GM23338 (cell line): ENCODE measurements at regions not wholly inside any gene's neighbourhood (a gene's known extent, or its start where the extent isn't known, plus 50 kb on each side); places are given as distances from the start of the nearest gene placed in this dataset.
A peak's percentile ranks its signal among the peaks of the same experiment; 100 is the strongest.

Experiments used
- ATAC-seq: fragments of 200-7000 bp; cut with Tn5 transposase; 3 replicates; pipeline ENCODE4 v1.9.1; 2020
- DNase-seq: peaks from one replicate; pipeline ENCODE4 v3.0.0-alpha.2; 2015; ENCODE audit warnings: low spot score
- H2AFZ ChIP-seq: fragments of 200-600 bp; sonication (generic); 2 replicates; pipeline ENCODE4 v1.8.0; 2016; ENCODE audit warnings: antibody characterized with exemption, mild to moderate bottlenecking, moderate library complexity
- H3F3A ChIP-seq: fragments of 200-600 bp; sonication (generic); replicated peaks from 2 replicates; pipeline ENCODE4 v1.8.0; 2017; ENCODE audit warnings: antibody characterized with exemption, mixed run types, low read depth
- H3K27ac ChIP-seq: fragments of 200-600 bp; sonication (generic); 2 replicates; pipeline ENCODE4 v1.6.1; 2016; ENCODE audit warnings: low read depth
- H3K27me3 ChIP-seq: fragments of 200-600 bp; sonication (generic); 2 replicates; pipeline ENCODE4 v1.8.0; 2016; ENCODE audit warnings: mild to moderate bottlenecking, mixed run types, moderate library complexity; ENCODE audit not compliant: insufficient read depth
- H3K36me3 ChIP-seq: fragments of 200-600 bp; sonication (generic); 2 replicates; pipeline ENCODE4 v1.8.0; 2016; ENCODE audit warnings: mild to moderate bottlenecking; ENCODE audit not compliant: insufficient read depth
- H3K4me1 ChIP-seq: fragments of 200-600 bp; sonication (generic); 2 replicates; pipeline ENCODE4 v1.8.0; 2016; ENCODE audit warnings: mild to moderate bottlenecking, moderate library complexity; ENCODE audit not compliant: insufficient read depth
- H3K4me2 ChIP-seq: fragments of 200-600 bp; sonication (generic); 2 replicates; pipeline ENCODE4 v1.7.1; 2017; ENCODE audit warnings: mixed run types
- H3K4me3 ChIP-seq: fragments of 200-600 bp; sonication (generic); 2 replicates; pipeline ENCODE4 v1.6.1; 2016; ENCODE audit warnings: mixed run types
- H3K79me2 ChIP-seq: fragments of 200-600 bp; sonication (generic); replicated peaks from 2 replicates; pipeline ENCODE4 v1.8.0; 2017; ENCODE audit warnings: mild to moderate bottlenecking; ENCODE audit not compliant: insufficient read depth
- H3K9me2 ChIP-seq: fragments of 200-600 bp; sonication (generic); 2 replicates; pipeline ENCODE4 v1.8.0; 2017; ENCODE audit not compliant: insufficient read depth
- H4K20me1 ChIP-seq: fragments of 200-600 bp; sonication (generic); replicated peaks from 2 replicates; pipeline ENCODE4 v1.8.0; 2017; ENCODE audit warnings: mild to moderate bottlenecking; ENCODE audit not compliant: insufficient read depth
- H3K27ac Mint-ChIP-seq: 2 replicates; pipeline ENCODE4 v1.8.0; 2020; ENCODE audit warnings: inconsistent platforms, mild to moderate bottlenecking, moderate library complexity, mixed read lengths
- H3K27me3 Mint-ChIP-seq: 3 replicates; pipeline ENCODE4 v1.8.0; 2022; ENCODE audit warnings: low read depth, mild to moderate bottlenecking, moderate library complexity, mixed read lengths, inconsistent platforms; ENCODE audit not compliant: insufficient read depth, poor library complexity
- H3K36me3 Mint-ChIP-seq: 3 replicates; pipeline ENCODE4 v1.8.0; 2021; ENCODE audit warnings: low read depth, mild to moderate bottlenecking, inconsistent platforms, moderate library complexity, mixed read lengths
- H3K4me1 Mint-ChIP-seq: 3 replicates; pipeline ENCODE4 v1.8.0; 2020; ENCODE audit warnings: mild to moderate bottlenecking, inconsistent platforms, mixed read lengths
- H3K4me3 Mint-ChIP-seq: 3 replicates; pipeline ENCODE4 v1.8.0; 2021; ENCODE audit warnings: moderate library complexity, mild to moderate bottlenecking, inconsistent platforms, mixed read lengths
- H3K9me3 Mint-ChIP-seq: 3 replicates; pipeline ENCODE4 v1.8.0; 2020; ENCODE audit warnings: moderate library complexity, mild to moderate bottlenecking, inconsistent platforms, mixed read lengths
- CREB1 ChIP-seq: fragments of 250-450 bp; sonication (Bioruptor Pico); IDR thresholded peaks from 2 replicates; pipeline ENCODE4 v1.5.0; 2020; ENCODE audit warnings: low read depth, mild to moderate bottlenecking, moderate library complexity
- EZH2phosphoT487 ChIP-seq: fragments of 200-600 bp; sonication (generic); IDR thresholded peaks from one replicate; pipeline ENCODE4 v1.8.1; 2018; ENCODE audit warnings: antibody characterized with exemption; ENCODE audit not compliant: unreplicated experiment
- JUNB ChIP-seq: IDR thresholded peaks from one replicate; pipeline ENCODE4 v1.6.1; 2016; ENCODE audit warnings: antibody characterized with exemption; ENCODE audit not compliant: unreplicated experiment
- STAT1 ChIP-seq: IDR thresholded peaks from one replicate; pipeline ENCODE4 v1.6.1; 2016; ENCODE audit warnings: antibody characterized with exemption; ENCODE audit not compliant: unreplicated experiment
- ZNF331 ChIP-seq: fragments of 250-450 bp; sonication (Bioruptor Pico); IDR thresholded peaks from 2 replicates; pipeline ENCODE4 v1.5.0; 2020; ENCODE audit warnings: low read depth, mild to moderate bottlenecking, moderate library complexity
- TF ChIP-seq, protein P1 (sequence below), 2 experiments: fragments of 200-600 bp in 1 of 2; sonication (generic) in 1 of 2; conservative IDR thresholded peaks; 2 replicates each; pipeline versions ENCODE4 v1.5.1 to v1.6.1; 2016 to 2017; ENCODE audit warnings: antibody characterized with exemption in 2 of 2, low read depth in 2 of 2, mild to moderate bottlenecking in 2 of 2, moderate library complexity in 1 of 2
- TF ChIP-seq, protein P2 (sequence below): fragments of 250-450 bp; sonication (Bioruptor Pico); IDR thresholded peaks from 2 replicates; pipeline ENCODE4 v1.5.0; 2020; ENCODE audit warnings: mild to moderate bottlenecking, moderate library complexity
- TF ChIP-seq, protein P3 (sequence below): IDR thresholded peaks from 2 replicates; pipeline ENCODE4 v1.6.1; 2016; ENCODE audit warnings: antibody characterized with exemption

DNA sequence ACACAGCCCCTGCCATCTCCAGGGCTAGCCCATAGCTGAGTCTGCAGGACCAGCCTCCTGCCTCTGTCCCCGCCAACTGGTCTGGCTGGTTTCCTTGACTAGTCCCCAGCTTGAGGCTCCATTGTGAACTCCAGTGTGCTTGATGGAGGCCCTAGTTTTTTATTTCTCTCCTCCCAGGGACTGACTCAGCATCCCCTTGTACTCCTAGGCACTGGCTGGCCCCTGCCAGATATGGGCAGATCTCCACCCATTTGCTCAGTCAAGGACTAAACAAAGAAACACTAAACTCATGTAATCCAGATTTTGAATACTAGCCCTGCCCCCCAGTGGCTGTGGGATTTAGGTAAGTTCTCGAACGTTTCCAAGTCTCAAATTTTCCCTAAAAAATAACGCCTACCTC lies 415.4 kb upstream of the RORA start:
- H2AFZ ChIP-seq: peak overlapping the region; percentile 95
- H3K4me3 ChIP-seq: no peak overlapping the region
- H3K36me3 ChIP-seq: no peaks in the 10 kb centered on the region
- H3K4me2 ChIP-seq: no peak overlapping the region
- H3K27me3 ChIP-seq: peaks cover 7% of the 10 kb centered on the region; the same call in 1 of the 2 replicates
- H3K9me2 ChIP-seq: peaks cover 9% of the 10 kb centered on the region; the same call in 1 of the 2 replicates
- no peaks in the 10 kb centered on the region for H4K20me1 ChIP-seq
- H3F3A ChIP-seq: no peaks in the 10 kb centered on the region
- Mint-ChIP-seq H3K27me3 (peaks cover 7% of the 10 kb centered on the region), H3K4me3 (no peak overlapping the region), H3K4me1 (peaks cover 25% of the 10 kb centered on the region), H3K27ac (peak overlapping the region; percentile 23), H3K36me3 (no peaks in the 10 kb centered on the region), H3K9me3 (no peaks in the 10 kb centered on the region)
- no peaks in the 10 kb centered on the region for H3K79me2 ChIP-seq
- H3K4me1 ChIP-seq: peaks cover 21% of the 10 kb centered on the region
- ATAC-seq: peak; percentile 68
- peak; percentile 51 for DNase-seq
- TF ChIP-seq, protein P1, sequence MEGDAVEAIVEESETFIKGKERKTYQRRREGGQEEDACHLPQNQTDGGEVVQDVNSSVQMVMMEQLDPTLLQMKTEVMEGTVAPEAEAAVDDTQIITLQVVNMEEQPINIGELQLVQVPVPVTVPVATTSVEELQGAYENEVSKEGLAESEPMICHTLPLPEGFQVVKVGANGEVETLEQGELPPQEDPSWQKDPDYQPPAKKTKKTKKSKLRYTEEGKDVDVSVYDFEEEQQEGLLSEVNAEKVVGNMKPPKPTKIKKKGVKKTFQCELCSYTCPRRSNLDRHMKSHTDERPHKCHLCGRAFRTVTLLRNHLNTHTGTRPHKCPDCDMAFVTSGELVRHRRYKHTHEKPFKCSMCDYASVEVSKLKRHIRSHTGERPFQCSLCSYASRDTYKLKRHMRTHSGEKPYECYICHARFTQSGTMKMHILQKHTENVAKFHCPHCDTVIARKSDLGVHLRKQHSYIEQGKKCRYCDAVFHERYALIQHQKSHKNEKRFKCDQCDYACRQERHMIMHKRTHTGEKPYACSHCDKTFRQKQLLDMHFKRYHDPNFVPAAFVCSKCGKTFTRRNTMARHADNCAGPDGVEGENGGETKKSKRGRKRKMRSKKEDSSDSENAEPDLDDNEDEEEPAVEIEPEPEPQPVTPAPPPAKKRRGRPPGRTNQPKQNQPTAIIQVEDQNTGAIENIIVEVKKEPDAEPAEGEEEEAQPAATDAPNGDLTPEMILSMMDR (conservative IDR thresholded peaks at IDR 0.05; ENCODE audit: low read depth in 2 of 2): peak; percentile 33 to 53; a peak in 3 of 4 replicates
- TF ChIP-seq CREB1 (CRISPR knock-in tag): no peak
- TF ChIP-seq, protein P2, sequence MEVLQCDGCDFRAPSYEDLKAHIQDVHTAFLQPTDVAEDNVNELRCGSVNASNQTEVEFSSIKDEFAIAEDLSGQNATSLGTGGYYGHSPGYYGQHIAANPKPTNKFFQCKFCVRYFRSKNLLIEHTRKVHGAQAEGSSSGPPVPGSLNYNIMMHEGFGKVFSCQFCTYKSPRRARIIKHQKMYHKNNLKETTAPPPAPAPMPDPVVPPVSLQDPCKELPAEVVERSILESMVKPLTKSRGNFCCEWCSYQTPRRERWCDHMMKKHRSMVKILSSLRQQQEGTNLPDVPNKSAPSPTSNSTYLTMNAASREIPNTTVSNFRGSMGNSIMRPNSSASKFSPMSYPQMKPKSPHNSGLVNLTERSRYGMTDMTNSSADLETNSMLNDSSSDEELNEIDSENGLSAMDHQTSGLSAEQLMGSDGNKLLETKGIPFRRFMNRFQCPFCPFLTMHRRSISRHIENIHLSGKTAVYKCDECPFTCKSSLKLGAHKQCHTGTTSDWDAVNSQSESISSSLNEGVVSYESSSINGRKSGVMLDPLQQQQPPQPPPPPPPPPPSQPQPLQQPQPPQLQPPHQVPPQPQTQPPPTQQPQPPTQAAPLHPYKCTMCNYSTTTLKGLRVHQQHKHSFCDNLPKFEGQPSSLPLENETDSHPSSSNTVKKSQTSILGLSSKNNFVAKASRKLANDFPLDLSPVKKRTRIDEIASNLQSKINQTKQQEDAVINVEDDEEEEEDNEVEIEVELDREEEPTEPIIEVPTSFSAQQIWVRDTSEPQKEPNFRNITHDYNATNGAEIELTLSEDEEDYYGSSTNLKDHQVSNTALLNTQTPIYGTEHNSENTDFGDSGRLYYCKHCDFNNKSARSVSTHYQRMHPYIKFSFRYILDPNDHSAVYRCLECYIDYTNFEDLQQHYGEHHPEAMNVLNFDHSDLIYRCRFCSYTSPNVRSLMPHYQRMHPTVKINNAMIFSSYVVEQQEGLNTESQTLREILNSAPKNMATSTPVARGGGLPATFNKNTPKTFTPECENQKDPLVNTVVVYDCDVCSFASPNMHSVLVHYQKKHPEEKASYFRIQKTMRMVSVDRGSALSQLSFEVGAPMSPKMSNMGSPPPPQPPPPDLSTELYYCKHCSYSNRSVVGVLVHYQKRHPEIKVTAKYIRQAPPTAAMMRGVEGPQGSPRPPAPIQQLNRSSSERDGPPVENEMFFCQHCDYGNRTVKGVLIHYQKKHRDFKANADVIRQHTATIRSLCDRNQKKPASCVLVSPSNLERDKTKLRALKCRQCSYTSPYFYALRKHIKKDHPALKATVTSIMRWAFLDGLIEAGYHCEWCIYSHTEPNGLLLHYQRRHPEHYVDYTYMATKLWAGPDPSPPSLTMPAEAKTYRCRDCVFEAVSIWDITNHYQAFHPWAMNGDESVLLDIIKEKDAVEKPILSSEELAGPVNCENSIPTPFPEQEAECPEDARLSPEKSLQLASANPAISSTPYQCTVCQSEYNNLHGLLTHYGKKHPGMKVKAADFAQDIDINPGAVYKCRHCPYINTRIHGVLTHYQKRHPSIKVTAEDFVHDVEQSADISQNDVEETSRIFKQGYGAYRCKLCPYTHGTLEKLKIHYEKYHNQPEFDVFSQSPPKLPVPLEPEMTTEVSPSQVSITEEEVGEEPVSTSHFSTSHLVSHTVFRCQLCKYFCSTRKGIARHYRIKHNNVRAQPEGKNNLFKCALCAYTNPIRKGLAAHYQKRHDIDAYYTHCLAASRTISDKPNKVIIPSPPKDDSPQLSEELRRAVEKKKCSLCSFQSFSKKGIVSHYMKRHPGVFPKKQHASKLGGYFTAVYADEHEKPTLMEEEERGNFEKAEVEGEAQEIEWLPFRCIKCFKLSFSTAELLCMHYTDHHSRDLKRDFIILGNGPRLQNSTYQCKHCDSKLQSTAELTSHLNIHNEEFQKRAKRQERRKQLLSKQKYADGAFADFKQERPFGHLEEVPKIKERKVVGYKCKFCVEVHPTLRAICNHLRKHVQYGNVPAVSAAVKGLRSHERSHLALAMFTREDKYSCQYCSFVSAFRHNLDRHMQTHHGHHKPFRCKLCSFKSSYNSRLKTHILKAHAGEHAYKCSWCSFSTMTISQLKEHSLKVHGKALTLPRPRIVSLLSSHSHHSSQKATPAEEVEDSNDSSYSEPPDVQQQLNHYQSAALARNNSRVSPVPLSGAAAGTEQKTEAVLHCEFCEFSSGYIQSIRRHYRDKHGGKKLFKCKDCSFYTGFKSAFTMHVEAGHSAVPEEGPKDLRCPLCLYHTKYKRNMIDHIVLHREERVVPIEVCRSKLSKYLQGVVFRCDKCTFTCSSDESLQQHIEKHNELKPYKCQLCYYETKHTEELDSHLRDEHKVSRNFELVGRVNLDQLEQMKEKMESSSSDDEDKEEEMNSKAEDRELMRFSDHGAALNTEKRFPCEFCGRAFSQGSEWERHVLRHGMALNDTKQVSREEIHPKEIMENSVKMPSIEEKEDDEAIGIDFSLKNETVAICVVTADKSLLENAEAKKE (CRISPR knock-in tag): 0 out of 2 replicates have a peak, but pooled peaks have one; percentile 35
- H3K27ac ChIP-seq: no peak overlapping the region

DNA sequence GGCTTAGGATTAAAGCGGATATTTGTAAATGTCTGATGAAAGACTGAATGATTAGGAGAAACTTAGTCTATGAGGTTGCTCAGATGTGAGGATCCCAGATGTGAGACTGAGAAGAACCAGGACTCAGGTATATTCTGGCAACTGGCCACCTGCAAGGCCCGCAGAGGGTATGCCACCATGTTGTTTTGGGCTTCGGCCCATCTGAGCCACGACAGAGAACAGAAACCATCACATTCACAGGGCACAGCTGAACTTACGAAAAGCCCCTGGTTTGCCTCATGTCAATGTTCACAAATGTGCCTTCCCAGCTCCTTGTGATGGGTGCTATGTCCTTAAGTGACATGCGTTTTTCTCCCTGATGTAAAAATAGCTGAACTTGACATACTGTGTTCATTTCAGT lies 412.5 kb upstream of the RORA start:
- Histone ChIP-seq H3K79me2 (no peaks in the 10 kb centered on the region), H3K4me3 (no peak overlapping the region), H3K4me2 (no peak overlapping the region), H3K27me3 (peaks cover 8% of the 10 kb centered on the region; the same call in 1 of the 2 replicates), H2AFZ (no peak overlapping the region), H3F3A (no peaks in the 10 kb centered on the region), H3K36me3 (no peaks in the 10 kb centered on the region), H3K27ac (no peak overlapping the region), H3K9me2 (peaks cover 9% of the 10 kb centered on the region; the same call in 1 of the 2 replicates), H4K20me1 (no peaks in the 10 kb centered on the region), H3K4me1 (peaks cover 25% of the 10 kb centered on the region)
- ATAC-seq: no peak
- Mint-ChIP-seq H3K4me1 (peaks cover 31% of the 10 kb centered on the region), H3K9me3 (no peaks in the 10 kb centered on the region), H3K36me3 (no peaks in the 10 kb centered on the region), H3K27ac (no peak overlapping the region), H3K4me3 (no peak overlapping the region), H3K27me3 (peaks cover 10% of the 10 kb centered on the region)
- no peak for DNase-seq
- TF ChIP-seq EZH2phosphoT487 (no peak), ZNF331 (CRISPR knock-in tag) (no peak), STAT1 (no peak), JUNB (no peak)
- TF ChIP-seq, protein P3, sequence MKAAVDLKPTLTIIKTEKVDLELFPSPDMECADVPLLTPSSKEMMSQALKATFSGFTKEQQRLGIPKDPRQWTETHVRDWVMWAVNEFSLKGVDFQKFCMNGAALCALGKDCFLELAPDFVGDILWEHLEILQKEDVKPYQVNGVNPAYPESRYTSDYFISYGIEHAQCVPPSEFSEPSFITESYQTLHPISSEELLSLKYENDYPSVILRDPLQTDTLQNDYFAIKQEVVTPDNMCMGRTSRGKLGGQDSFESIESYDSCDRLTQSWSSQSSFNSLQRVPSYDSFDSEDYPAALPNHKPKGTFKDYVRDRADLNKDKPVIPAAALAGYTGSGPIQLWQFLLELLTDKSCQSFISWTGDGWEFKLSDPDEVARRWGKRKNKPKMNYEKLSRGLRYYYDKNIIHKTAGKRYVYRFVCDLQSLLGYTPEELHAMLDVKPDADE: no peak
